HG02973 (cell line): ENCODE measurements at regions not wholly inside any gene's neighbourhood (a gene's known extent, or its start where the extent isn't known, plus 50 kb on each side); places are given as distances from the start of the nearest gene placed in this dataset.

Source experiments
- ATAC-seq: cut with Tn5 transposase; IDR thresholded peaks from one replicate; pipeline ENCODE4 v1.9.1; 2021; ENCODE audit warnings: moderate library complexity; ENCODE audit not compliant: unreplicated experiment

DNA sequence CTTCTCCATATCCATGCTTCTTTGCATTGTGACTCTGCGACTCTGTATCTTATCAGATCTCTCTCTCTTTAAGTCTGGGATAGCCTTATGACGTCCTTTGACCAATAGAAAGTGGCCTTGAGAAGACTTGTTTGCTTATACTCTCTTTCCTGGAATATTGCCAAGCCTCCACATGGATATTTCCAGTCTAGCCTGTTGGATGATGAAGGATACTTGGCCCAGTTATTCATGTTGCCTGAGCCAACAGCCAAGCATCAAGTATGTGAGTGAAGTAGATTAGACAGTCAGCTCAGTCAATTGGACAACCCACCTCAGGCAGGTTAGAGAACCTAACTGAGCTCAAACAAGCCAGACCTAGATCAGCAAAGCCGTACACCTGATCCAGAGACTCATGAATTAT lies 864.2 kb upstream of the MGAT4C start:
- no peak for ATAC-seq

DNA sequence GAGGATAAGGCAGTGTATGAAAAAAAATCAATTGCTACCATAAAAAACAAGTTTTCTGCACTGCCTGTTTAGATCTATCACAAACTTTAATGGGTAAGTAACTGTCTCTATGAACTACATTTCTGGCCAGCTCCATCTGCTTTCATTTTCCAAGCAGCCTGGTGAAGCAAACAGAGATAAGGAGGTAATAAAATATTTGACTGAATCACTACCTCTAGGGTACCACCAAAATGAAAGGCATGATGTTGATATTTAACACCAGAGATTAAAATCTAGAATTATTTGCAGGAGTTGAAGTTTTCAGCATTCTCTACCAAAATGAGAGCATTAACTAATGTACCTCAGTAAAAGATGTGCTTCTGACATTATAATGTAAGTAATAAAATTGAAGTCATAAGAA lies 863.5 kb upstream of the MGAT4C start:
- no peak for ATAC-seq

DNA sequence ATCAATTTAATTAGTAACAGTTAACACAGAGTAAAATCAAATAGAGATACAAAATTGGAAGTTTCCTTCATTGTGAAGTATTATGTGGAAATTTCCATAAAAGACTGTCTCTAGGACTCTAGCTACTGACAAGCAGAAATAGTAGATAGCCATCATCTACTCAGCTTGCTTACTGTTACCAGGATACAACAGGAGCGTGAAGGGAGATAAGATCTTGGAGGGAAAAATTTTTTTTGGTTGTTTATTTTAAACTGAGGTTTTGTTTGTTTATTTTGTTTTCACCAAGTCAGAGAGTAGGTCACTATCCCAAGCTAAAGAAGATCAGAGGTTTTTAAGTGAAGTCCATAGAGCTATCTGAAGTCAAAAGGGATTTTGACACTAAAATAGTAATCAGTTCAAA lies 861.3 kb upstream of the MGAT4C start:
- ATAC-seq: no peak

DNA sequence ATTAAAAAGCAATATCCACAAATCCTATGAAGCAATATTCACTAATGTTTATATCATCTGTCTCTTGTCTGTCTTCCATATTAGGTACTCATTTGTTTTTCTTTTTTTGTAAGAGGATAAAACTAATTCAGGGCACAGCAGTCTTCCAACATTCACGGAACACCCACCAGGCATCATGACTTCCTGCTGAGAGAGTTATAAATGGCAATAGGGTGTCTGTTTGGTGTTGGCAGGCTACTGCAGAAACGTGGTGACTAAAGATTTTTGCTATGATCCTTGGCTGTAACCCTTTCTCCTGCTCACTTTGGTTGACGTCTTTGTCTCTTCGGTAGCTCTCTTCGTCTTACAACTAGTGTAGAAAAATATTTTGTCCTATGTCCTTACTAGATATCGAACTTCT lies 860.6 kb upstream of the MGAT4C start:
- ATAC-seq: no peak

DNA sequence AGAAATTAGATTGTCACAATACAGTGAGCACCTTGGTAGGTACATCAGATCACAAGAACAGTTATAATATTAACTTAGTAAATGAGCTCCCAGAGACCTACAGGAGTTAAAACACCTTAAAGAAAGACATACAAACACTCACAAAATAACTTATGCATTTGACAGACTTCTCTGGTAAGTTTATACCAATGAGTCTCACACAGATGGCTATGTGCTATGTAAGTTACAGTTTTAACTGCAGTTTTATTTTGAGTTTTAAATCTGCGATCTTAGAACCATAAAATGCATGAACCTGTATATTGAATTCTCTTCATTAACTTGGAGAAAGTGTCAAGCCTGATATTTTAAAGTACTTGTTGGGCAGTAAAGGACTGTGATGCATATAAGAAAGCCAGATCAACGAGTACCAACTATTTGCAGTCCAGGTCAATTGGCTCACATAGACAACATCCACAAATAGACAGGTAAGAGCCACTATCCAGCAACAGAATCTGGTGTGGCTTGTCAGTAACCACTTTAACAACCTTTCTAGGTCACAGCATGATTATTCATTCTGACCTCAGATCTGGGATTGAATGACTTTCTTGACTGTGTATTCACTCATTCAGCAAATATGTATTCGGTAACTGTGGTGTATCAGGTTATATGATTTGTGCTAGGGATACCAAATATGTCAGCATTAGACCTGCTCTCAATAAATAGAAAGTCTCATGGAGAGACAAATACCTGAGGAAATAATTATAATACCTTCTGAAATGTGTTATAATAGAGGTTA lies 856.6 kb upstream of the MGAT4C start:
- ATAC-seq: no peak

DNA sequence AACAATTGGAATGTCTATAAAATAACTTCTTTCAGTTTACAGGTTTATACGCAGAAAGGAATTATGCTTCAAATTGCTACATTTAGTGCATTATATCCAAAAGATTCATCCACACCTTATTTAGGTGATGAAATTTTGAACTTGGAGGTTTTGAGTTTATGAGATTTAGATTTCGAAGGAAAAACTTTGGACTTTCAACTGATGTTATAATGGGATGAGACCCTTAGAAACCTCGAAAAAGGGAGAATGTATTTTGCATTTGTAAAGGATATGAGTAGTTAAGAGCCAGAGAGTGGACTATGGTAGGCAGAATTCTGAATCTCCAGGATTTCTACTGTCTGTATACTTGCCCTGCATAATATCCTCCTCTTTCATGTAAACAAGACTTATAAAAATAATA lies 851.6 kb upstream of the MGAT4C start:
- ATAC-seq: no peak

DNA sequence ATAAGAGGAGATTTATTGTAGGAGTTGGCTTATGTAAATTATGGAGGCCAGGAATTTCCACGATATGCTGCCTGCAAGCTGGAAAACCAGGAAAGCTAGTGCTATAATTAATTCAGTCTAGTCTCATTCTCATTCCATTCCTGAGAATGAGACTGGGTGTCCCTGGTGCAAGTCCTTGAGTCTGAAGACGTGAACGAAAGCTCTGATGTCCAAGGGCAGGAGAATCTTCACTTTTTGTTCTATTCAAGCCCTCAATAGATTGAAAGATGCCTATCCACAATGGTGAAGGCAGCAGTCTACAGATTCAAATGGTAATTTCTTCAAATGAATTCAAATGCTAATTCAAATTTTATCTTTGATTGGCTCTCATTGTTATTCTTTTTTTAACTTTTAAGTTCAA lies 851.1 kb upstream of the MGAT4C start:
- no peak for ATAC-seq

DNA sequence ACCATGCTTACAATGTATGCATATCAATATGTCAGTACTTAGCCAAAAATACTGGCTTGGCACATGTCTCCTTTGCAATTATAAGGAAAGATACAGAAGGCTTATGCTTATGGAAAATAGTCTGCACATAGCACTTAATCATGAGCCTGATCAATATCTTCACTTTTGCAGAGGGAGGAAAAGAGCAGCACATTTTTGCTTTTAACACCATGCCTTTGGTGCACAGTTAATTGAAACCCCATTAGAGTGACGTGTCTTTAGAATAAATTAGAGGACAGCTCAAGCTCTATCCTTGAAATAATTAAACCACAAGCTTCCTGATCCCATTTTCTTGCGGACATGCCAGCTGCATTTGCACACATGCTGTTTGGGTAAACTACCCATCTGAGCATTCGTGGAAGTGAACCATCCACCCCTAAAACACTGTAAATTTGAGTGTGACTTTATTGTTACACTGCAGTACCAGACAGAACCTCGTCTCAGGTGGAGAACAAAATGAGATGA lies 839.9 kb upstream of the MGAT4C start:
- ATAC-seq: no peak

DNA sequence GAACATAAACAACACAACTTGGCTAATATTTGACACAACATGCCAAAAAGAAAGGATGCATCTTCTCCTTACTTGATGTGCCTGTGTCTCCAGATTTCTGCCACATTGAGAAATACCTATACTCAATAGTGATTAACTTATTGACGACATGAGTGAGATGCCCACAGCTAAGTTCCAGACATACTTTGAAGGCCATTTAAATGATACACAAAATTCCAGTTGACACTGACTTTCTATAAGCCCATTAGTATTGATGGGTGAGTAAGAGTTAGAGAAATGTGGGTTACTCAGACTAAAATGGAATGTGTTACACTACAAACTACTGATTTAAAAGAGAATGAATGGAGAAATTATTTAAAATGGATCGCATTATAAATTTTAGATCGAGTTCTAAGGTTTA lies 838.2 kb upstream of the MGAT4C start:
- no peak for ATAC-seq

DNA sequence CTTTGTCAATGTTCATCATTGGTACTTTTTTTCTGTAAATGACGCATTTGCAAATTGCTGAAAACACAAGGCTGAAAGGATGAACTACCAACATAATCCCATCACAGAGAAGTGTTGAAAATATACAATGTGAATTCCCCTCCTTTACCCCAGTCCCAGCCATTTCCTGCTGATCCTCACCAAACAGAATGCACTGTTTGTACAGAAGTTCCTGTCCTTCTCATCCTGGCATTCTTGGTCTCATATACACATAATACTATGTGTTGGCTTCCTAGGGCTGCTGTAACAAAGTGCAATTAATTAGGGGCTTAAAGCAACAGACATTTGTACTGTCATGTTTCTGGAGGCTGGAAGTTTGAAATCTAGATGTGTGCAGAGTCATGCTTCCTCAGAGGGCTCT lies 836.2 kb upstream of the MGAT4C start:
- no peak for ATAC-seq

DNA sequence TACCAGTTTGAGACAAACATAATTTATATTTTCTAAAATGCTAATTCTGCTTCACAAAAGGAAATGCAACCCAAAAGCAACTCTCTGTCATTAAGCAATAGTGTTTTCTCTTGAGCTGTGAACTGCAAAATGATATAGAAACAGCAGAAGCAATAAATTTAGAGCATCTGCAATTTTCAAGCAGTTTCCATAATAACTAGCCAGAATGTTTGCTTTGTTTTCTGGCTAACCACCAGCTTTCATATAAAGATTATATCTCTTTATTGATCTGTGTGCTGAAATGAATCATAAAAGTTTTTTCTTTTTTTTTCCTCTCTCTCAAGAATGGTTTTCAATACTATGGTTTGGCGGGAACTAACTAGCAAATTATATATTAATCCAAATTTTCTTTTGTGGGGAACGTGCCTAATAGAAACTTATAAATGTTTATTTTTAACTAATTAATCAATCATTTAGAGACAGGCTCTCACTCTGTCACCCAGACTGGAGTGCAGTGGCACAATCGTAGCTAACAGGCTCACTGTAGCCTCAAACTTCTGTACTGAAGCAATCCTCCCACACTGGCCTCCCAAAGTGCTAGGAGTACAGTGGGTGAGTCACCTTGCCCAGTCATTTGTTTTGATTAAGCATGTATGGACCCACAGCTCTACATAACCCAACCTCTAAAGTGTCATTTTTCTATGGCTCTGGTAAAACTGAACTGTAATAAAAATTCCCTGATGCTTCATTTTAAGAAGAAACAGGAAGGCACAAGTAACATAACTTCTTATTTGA lies 830.1 kb upstream of the MGAT4C start:
- ATAC-seq: no peak

DNA sequence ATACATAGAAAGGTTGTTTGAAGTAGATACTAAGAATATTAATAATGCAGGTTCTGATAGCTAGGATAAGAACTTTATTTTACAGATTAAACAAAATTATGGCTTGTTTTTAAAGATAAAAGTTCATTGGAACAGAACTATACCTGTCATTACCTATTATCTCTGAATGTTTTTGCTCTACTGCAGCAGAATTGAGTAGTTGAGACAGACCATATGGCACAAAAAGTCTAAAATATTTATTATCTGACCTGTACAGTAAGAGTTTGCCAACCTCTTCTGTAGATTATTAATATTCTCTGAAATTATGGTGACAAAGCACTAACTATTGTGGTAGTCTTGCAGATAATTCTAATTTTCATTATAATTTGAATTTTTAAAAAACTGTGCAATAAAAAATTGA lies 829.1 kb upstream of the MGAT4C start:
- no peak for ATAC-seq

DNA sequence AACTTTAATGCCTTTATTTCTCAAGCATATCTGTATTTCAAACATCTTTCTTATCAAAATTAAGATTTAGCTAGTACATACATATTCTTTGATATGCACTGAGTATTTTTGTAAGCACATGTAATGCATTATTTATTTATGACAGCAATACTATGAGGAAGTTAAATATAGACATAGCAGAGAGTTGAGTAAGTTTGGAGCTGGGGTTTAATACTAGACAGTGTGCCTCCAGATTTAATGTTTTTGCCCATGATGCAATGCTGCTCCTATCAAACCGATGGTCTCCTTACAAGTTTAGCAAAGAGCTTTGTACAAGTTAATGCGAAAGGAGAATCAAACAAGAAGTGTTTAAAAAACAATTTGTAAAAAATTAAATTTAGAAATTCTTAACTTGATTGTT lies 826.6 kb upstream of the MGAT4C start:
- ATAC-seq: no peak

DNA sequence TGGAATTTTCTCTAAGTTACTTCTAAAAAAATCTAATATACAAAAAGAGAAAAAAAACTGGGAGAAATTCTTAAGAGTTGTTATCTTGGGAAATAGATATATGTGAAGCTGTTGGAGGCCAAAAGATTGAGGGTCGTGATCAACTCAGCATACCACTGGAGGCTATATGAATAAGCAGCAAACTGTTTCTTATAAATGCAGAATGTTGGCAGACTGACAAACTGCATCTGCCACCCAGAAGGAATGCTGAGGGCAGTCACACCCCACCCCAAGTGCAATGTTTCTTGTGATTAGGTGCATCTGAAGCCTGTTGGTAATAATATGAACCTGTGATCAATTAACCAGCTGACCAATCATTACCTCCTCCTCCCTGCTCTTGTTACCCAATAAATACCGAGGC lies 818.6 kb upstream of the MGAT4C start:
- ATAC-seq: no peak

DNA sequence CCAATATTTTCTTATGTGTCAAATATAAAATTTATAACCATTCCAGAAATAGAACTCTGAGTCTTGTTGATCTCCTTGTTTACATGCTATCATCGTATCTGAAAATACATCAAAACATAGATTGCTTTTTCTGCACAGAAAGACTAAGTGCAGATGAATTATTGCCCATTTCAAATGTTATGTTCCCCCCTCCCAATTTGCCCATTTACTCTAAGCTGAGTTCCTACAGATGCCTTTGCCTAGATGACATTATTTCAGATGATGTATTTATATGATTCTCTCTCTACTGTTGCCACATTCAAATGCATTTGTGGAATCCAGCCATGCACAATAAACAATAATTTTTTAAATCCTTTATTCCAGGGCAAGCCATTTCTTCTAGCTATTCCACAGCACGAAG lies 810.1 kb upstream of the MGAT4C start:
- ATAC-seq: no peak

DNA sequence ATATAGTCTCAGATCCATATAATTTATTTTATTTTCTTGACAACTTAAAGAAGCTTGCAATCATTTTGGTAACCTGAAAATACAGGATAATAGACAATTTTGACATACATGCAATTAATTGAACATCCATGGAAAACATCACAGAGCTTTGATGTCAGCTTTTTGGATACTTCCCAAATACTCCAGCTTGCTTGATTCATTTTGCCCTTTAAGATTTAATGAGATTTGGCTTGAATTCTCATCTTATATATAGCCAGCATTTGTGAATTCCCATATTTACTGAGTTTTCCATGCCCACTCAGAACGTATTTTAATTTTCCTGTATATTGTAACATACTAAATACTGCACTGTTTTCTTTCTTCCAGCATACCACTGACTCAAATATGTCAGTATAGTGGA lies 803.0 kb upstream of the MGAT4C start:
- ATAC-seq: no peak

DNA sequence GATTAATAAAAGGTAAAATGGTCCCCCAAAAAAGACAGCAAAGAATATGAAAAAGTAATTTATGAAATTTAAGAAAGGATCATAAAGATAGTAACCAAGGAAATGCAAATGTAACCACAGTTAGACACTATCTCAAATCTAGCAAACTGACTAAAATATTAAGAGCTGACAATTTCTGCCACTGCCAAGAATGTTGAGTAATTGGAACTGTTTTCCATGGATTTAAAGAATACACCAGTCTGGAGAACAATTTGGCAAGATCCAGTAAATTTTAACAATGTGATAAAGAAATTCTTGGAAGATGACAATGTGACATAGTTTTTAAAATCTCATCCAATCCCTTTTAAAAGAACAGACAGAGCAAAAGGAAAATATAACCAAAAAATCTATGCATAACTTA lies 798.0 kb upstream of the MGAT4C start:
- ATAC-seq: no peak

DNA sequence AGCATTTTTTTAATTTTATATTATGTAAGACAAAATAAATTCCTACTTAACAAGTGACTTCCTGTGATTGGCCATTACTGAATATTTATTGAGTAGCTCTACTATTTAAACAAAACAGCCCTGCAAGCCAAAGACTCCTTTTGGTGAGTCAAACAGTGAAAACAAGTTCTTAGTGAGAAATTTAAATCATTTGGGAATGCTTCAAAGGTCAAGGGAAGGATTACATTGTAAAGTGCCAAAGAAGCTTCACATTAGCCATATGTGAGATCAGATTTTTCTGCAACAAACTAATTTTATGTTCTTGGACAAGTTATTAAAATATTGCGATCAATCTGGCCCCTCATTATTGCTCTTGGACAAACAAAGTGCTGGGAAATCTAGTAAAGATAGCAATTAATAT lies 795.4 kb upstream of the MGAT4C start:
- no peak for ATAC-seq

DNA sequence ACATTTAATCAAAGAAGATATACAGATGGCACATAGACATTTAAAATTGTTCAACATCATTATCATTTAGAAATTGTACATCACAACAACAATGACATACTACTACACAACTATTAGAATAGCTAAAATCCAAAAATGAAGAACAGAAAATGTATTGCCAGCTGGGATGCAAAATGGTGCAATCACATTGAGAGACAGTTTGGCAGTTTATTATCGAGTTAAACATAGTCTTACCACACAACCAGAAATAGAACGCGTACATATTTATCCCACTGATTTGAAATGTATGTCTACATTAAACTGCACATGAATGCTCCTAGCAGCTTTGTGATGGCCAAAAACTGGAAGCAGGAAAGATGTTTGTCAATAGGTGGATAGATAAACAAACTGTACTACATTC lies 791.5 kb upstream of the MGAT4C start:
- no peak for ATAC-seq

DNA sequence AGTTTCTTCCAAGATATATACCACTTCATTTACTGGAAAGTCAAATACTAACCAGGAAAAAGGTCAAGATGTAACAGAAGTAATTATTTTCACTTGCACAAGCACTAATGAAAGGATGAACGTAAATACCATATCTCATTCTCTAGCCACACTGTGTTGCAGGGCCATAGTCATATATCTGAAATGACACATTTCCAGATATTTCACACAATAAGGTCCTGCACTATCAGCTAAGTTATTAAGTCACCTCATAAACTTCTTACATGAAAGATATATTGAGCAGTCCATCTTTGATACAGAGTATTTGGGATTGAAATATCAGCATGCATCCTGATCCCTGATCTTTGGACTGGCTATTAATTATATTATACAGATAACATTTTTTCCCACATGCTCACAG lies 783.3 kb upstream of the MGAT4C start:
- no peak for ATAC-seq

DNA sequence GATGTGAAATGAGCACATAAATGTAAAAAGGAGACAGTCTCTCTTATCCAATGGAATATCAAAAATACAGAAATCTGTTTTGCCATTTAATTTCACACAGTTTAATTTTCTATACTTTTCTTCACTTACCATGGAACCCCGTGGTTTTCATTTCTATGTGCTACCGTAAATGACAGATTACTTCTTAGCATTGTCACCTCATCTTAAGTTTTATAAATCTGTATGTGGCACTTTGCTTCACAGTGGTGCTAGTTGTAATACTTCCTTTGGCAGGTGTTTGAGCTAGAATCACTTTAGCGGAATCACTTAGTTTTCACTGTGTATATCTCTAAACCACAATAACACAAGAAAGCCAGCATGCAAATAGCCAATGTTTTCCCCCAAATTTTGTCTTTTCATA lies 781.9 kb upstream of the MGAT4C start:
- ATAC-seq: no peak

DNA sequence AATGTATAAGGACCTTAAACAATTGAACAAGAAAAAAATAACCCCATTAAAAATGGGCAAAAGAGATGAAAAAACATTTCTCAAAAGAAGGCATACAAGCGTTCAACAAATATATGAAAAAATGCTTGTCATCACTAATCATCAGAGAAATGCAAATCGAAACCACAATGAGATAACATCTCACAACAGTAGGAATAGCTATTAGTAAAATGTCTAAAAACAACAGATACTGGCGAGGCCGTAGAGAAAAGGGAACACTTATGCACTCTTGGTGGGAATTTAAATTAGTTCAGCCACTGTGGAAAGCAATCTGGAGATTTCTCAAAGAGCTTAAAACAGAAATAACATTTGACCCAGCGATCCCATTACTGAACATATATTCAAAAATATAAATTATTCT lies 769.8 kb upstream of the MGAT4C start:
- ATAC-seq: no peak

DNA sequence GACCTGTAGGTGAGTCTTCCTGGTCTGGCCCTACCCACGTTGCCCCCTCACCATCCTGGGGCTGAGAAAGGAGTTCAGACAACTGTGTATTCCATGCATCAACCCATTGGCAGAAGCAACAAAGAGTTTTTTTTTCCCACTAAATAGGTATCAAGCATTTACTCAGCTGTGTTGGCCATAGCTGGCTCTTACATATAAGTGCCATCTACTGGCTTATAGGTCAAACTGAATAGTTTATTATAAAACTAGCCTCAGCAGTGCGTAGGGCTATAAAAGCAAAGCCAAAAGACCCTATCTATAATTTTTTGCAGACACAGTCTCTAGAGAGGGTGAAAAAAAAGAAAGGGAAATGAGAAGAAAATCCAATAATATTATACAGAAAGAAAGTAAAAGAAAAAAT lies 765.2 kb upstream of the MGAT4C start:
- no peak for ATAC-seq
